HG02678 (cell line): ENCODE measurements at regions not wholly inside any gene's neighbourhood (a gene's known extent, or its start where the extent isn't known, plus 50 kb on each side); places are given as distances from the start of the nearest gene placed in this dataset.

ENCODE experiments used
- ATAC-seq: cut with Tn5 transposase; IDR thresholded peaks from one replicate; pipeline ENCODE4 v1.9.1; 2021; ENCODE audit warnings: mild to moderate bottlenecking, moderate library complexity; ENCODE audit not compliant: unreplicated experiment

DNA sequence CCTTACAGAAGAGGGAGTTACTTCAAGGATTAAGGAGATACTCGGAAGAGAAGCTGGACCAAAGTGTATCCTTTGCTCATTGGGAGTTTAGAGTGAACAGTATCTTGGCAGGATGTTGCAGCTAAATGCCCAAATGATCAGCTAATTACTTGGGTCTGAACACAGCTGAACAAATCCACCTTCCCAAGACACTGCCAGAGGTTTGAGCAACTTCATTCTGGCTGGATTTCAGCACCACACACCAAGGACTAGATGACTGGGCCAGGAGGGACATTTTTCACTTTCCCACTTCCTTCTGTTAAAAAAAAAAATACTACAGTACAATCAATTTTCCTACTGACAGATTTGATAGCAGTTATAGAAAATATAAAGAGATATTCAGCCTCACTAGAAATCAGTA is 324.6 kb downstream of the MID1IP1 start:
- ATAC-seq = no peak

GRCh38 chrX:39133971-39134370 is 332.7 kb downstream of the MID1IP1 start:
- ATAC-seq = no peak

DNA sequence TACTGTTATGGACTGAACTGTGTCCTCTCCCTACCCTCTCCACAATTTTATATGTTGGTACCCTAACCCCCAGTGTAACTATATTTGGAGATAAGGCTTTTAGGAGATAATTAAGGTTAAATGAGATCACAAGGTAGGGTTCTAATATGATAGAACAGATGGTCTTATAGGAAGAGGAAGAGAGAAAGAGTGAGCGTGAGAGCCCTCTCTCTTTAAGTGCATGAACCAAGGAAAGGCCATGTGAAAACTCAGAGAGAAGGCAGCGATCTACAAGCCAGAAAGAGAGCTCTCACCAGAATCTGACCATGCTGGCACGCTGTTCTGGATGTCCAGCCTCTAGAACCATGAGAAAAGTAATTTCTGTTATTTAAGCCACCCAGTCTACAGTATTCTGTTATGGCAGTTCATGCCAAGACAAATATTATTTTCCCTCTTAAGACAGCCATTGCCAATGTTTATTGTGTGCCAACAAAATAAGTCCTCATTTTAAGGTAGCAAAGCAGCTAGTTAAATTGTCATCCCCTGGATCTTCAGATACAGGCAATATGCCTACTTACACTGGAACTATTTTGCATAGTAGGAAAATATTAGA is 336.2 kb downstream of the MID1IP1 start:
- no peak for ATAC-seq

- ATAC-seq = no peak
These were observed 339.3 kb downstream of the MID1IP1 start for GRCh38 chrX:39140581-39140980.

- no peak for ATAC-seq
These were observed 343.1 kb downstream of the MID1IP1 start for GRCh38 chrX:39144323-39144722.

DNA sequence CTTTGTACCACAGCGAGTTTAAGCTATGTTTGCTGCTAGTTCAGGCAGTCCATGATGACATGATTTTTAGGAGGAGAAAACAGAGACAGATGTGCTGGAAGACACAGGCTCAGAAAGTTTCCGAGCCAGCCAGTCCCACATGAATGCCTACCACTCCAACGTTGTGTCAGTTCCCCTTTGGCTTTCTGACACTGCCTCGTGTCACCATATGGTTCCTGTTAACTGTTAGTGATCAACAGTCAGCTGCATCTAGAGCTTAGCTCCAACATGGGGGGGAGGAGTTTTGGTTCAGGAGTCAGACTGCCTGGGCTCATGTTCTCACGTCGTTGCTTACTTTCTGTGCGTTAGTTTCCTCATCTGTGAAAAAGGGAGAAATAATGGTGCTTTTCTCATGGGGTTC is 343.7 kb downstream of the MID1IP1 start:
- ATAC-seq = peak; percentile 78

DNA sequence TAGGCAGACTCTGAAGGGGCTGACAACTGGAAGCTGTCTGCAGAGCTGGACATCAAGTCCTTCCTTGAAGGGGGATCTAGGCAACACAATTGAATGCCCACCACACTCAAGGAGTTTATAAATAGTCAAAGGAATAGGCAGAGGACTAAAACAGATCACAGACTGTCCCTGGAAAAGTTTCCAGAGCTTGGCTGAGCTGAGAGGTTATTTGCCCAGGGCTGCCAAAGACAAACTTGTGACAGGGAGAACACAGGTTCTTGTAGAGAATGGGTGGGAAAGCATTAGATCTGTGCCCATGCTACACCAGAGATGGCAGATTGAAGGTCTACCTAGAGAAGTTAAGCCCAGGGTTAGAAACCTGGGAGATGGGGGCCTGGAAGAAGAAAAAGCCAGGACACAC is 344.6 kb downstream of the MID1IP1 start:
- ATAC-seq = no peak

DNA sequence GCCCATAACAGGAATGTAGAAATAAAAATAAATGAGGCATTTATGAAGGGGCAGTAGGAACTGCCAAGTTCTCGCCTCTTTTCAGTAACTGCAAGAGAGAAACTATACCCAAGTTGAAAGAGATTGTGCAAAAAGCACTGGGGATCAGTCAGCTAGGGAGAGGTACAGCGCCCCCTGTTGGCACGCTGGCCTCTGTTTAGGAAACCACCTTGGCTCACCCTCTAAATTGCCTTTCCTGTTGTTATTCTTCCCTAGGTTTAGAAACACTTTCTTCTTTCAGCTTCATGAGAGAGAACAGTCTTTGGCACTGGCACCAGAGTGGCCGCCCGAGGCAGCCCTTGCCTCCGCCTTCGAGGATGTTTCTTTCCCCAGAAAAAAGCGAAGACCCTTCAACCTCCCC is 348.5 kb downstream of the MID1IP1 start:
- ATAC-seq = no peak

DNA sequence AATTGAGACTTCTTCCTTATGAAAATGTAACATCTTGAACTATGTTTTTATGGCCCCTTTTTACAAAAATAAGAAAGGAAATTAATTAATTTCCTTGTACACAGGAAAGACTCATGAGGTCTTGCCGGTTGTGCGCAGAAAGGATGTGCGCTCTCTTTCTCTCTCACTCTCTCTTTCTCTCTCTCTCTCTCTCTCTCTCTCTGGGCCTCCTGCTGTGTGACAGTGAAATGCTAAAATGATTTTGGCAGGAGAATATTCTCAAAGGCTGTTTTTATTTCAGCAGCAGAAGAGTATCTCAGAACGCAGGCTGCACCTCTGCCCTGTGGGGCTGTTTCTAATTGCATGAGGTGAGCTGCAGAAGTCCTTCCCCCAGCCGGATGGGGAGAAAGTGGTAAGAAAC is 349.0 kb downstream of the MID1IP1 start:
- ATAC-seq = no peak

DNA sequence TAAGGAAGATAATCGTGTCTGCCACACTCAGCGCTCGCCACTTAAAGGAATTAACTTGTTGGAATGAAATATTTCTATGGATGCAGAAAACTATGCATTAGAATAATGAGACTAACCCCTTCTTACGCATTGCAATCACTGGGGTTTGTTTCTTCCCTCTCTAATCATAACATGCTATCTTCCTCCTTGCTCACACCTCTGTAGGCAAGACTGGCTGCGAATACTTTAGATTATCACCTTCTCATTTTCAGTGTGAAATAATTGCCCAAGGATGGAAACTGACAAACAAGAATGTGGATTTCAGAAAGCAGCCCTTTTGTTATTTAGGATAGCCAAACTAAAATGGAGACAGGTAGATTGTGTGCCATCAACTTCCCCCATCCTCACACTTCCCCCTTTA is 349.4 kb downstream of the MID1IP1 start:
- no peak for ATAC-seq

GRCh38 chrX:39152106-39152649 is 350.9 kb downstream of the MID1IP1 start:
- ATAC-seq = no peak

GRCh38 chrX:39156051-39156450 is 354.8 kb downstream of the MID1IP1 start:
- ATAC-seq = no peak

DNA sequence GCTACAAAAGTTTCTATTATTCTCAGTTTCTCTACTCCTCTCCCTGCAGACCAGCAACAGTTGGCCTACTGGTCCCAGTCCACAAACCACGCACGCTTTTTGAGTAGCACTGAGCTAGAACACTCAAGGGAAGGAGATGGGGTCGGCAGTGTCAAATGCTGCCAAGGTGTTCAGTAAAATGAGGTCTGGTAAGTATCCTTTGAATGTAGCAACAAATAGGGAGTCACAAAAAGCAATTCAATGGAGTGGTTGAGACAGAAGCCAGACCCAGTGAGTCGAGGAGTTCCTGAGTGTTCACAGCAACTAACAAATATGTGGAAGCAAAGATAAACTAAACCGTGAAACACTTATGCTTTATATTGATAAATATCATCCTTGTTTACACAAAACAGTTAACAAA is 355.7 kb downstream of the MID1IP1 start:
- no peak for ATAC-seq

DNA sequence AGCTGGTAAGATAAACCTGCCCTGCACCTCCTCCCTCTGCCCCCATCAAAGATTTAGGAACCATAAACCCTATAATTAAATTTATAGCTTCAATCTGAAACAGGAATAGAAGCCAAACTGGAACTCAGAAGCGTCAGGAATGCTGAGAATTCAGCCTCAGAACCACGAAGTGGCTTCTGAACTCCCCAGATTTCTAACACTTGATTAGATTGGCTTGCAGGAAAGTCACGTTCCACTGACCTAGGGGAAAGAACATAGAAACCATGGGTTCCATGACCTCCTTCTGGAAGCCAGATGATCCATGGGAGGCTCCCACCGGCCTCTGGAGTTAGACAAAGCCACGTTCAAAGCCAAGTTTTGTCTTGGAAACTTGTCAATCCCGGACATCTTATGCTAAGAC is 356.5 kb downstream of the MID1IP1 start:
- no peak for ATAC-seq

DNA sequence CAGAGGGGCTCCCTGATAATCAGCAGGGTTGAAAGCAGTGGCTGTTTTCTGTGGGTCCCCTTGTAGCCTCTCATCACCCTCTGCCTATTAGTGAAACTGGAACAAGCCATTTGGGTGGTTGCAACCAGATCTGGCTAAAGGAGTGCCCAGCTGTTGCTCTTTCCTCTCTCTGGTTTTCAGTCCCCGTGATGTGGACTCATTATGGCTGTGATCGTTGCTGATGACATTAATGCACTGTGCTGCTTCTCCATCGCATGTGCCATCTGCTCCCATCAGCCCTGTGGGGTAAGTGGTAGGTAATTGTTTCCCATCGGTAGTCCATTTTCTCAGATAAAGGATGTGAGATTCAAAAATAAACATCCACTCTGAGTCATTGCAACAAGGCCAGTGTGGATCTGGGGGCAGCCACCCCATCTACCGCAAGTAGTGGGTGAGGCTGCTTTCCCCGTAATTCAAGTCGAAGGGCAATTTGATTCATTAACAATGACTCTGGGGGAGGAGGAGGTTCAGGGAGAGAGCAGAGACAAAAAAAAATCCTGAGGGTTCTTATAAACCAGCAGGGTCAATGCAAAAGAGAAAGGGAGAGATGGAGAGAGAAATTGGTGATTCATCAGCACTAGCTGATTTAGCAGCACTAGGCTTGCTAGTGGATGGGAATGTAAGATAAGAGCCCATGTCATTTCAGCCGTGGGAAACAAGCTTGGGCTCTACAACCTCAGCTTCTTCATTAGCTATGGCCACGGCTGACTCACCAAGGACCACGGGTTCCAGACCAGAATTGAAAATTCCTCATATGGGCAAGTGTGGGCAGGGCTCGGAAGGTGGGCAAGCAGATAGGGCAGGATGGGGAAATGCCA is 357.8 kb downstream of the MID1IP1 start:
- peak; percentile 55 for ATAC-seq

GRCh38 chrX:39159921-39160507 is 358.8 kb downstream of the MID1IP1 start:
- no peak for ATAC-seq

DNA sequence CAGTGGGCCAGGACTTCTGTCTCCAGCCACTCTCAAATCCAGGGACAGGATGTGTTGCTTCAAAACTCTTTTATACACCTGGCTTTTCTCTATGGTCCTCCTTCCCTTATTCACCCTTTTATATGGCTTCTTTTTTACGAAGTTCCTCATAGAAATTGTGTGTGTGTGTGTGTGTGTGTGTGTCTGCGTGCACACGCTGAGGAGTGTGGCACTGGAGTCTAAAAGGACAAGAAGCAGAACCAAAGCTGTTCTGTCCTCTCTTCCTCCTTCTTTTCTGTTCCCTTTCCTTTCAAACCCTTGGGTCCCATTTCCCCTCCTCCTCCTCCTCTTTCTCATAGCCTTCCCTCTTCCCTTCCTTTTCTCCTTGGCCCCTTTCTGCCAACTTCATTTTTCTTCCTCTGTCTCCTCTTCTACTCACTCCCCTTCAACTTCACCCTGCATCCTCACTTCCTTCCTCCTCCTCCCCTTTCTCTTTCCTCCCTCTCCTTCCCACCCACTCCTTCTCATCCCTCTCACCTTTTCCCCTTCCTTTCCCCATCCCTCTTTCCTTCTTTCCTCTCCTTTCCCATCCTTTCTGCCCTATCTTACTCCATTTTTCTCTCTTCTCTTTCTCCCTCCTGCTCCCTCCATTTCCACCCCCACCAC is 360.5 kb downstream of the MID1IP1 start:
- no peak for ATAC-seq

GRCh38 chrX:39162322-39162735 is 361.1 kb downstream of the MID1IP1 start:
- peak; percentile 39 for ATAC-seq

DNA sequence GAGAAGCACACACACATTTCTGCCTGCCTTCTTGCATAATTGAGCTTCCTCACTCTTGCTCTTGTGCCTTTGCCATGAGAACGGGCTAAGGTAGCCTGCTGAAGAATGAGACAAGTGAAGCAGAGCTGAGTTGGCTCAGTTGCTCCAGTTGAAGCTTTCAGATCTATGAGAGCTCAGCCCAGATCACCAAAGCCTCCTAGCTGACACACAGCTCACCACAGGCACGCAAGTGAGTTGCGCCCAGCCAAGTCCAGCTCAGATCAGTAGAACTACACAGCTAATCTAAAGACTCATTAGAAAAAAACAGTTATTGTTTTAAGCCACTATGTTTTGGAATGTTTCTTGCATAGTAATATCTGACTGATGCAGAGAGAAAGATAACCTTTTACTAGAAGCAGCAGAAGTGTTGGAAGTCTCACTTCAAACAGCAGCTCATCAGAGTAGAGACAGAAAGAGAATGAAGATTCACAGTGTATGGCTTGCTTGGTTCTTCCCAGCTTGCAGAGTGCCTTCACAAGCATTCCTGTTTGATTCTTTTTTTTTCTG is 362.4 kb downstream of the MID1IP1 start:
- ATAC-seq = no peak

GRCh38 chrX:39164212-39164611 is 363.0 kb downstream of the MID1IP1 start:
- ATAC-seq = no peak

DNA sequence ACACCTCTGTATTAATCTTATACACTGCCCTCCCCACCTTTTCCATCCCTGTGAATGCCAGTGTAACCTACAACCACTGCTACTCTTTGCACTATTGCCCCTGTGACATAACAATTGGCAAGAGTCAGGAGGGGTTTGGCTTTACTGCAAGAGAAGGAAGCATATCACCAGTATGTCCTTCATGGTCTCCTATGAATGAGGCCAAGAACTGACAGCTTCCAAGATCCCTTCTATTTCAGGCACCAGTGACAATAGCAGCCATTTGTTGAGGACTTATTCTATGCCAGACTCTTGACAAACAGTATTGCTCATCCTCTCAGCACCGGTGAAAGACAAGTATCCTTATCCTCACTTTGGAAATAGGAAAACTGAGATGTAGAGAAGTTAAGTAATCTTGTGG is 363.9 kb downstream of the MID1IP1 start:
- no peak for ATAC-seq
